ENCODE measurements at regions not wholly inside any gene's neighbourhood (a gene's known extent, or its start where the extent isn't known, plus 50 kb on each side); places are given as distances from the start of the nearest gene placed in this dataset.

DNA sequence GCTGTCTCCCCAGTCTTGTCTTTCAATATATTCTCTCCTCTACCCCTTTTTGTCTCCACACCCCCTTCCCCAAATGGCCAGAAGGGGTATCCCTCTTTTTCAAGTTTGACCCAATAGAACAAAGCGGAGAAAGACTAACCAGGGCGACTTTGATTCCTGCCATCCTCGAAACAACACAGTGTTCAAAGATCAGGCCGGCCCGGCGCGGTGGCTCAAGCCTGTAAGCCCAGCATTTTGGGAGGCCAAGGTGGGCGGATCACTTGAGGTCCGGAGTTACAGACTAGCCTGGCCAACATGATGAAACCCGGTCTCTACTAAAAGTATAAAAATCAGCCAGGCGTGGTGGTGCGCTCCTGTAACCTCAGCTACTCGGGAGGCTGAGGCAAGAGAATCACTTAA, 77.0 kb upstream of the IFNAR2 start:
- DNase-seq (ENCODE audit: low read depth, low spot score) = no peak
- intact Hi-C loops (cut with micrococcal nuclease) = no loop called here
- CTCF ChIA-PET = no interaction called here
- POLR2A ChIA-PET = no interaction called here
- TF ChIP-seq ZFX (IDR thresholded peaks at IDR 0.05) = no peak
- Histone ChIP-seq H2AFZ (ENCODE audit: low read depth, low read length, poor library complexity, severe bottlenecking) (no peak overlapping the region), H3K9me2 (ENCODE audit: insufficient read depth) (no peaks in the 10 kb centered on the region), H3K79me2 (ENCODE audit: insufficient read depth, low read length) (no peaks in the 10 kb centered on the region), H3K4me3 (replicated peaks in 1 of 2; ENCODE audit: low read depth in 1 of 2, low read length in 2 of 2) (no peak overlapping the region), H3K9me3 (ENCODE audit: control insufficient read depth in 1 of 2, insufficient read depth in 1 of 2, low read depth in 1 of 2, low read length in 2 of 2) (no peaks in the 10 kb centered on the region), H3K4me2 (ENCODE audit: low read length) (no peak overlapping the region), H3K4me1 (ENCODE audit: control insufficient read depth in 1 of 2, insufficient read depth in 2 of 2, low read length in 2 of 2) (no peaks in the 10 kb centered on the region), H3K27me3 (ENCODE audit: insufficient read depth, low read length) (peaks cover 23% of the 10 kb centered on the region; the same call in 1 of the 2 replicates), H3K9ac (ENCODE audit: low read length) (no peak overlapping the region), H4K20me1 (ENCODE audit: insufficient read depth) (no peaks in the 10 kb centered on the region), H3K36me3 (ENCODE audit: control insufficient read depth in 1 of 2, insufficient read depth in 2 of 2, low read length in 2 of 2) (no peaks in the 10 kb centered on the region), H3K27ac (ENCODE audit: low read depth, low read length) (no peak overlapping the region)
- RAD21 ChIA-PET (ENCODE audit: low non-redundant PET in 1 of 2, low total read pairs in 2 of 2, uncharacterized antibody in 2 of 2, unreplicated experiment in 2 of 2) = no interaction called here
- no peak for ATAC-seq
- BruUV-seq (replicated peaks) = no TSS peak

DNA sequence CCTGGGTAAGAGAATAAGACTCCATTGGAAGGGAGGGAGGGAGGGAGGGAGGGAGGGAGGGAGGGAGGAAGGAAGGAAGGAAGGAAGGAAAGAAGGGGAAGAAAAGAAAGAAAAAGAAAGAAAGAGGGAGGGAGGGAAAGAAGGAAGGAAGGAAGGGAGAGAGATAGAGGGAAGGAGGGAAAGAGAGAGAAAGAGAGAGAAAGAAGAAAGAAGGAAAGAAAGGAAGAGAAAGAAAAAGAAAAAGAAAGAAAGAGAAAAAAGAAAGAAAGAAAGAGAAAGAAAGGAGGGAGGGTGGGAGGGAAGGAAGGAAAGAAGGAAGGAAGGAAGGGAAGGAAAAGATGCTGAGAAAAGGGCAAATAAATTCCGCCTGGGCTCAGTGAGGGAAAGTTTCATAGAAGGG, 74.7 kb upstream of the IFNAR2 start:
- POLR2A ChIA-PET = no interaction called here
- CTCF ChIA-PET = no interaction called here
- H3K36me3 ChIP-seq (ENCODE audit: control insufficient read depth in 1 of 2, insufficient read depth in 2 of 2, low read length in 2 of 2) = no peaks in the 10 kb centered on the region
- intact Hi-C loops (cut with micrococcal nuclease) = no loop called here
- RAD21 ChIA-PET (ENCODE audit: low non-redundant PET in 1 of 2, low total read pairs in 2 of 2, uncharacterized antibody in 2 of 2, unreplicated experiment in 2 of 2) = no interaction called here
- H3K27ac ChIP-seq (ENCODE audit: low read depth, low read length) = no peak overlapping the region
- H4K20me1 ChIP-seq (ENCODE audit: insufficient read depth) = no peaks in the 10 kb centered on the region
- peaks cover 0 to 15% of the 10 kb centered on the region in 2 experiments; a peak in 1 of 4 replicates for H3K9me3 ChIP-seq (ENCODE audit: control insufficient read depth in 1 of 2, insufficient read depth in 1 of 2, low read depth in 1 of 2, low read length in 2 of 2)
- H2AFZ ChIP-seq (ENCODE audit: low read depth, low read length, poor library complexity, severe bottlenecking) = no peak overlapping the region
- H3K79me2 ChIP-seq (ENCODE audit: insufficient read depth, low read length) = no peaks in the 10 kb centered on the region
- H3K4me1 ChIP-seq (ENCODE audit: control insufficient read depth in 1 of 2, insufficient read depth in 2 of 2, low read length in 2 of 2) = no peaks in the 10 kb centered on the region
- peaks cover 20% of the 10 kb centered on the region; the same call in 1 of the 2 replicates for H3K27me3 ChIP-seq (ENCODE audit: insufficient read depth, low read length)
- no peak for ATAC-seq
- no TSS peak for BruUV-seq (replicated peaks)
- TF ChIP-seq EGR1 (IDR thresholded peaks at IDR 0.05; ENCODE audit: low read depth) (no peak), SRF (IDR thresholded peaks at IDR 0.05; ENCODE audit: low read depth) (no peak), YY1 (IDR thresholded peaks at IDR 0.05; ENCODE audit: extremely low read depth, insufficient replicate concordance, low read depth, low read length) (no peak), FOSL1 (IDR thresholded peaks at IDR 0.05; ENCODE audit: low read depth) (no peak), ZFX (IDR thresholded peaks at IDR 0.05) (no peak), EZH2 (IDR thresholded peaks at IDR 0.05) (no peak), TCF7L2 (IDR thresholded peaks at IDR 0.05; ENCODE audit: borderline replicate concordance, extremely low read depth, insufficient read depth, insufficient read length) (no peak), CBX3 (IDR thresholded peaks at IDR 0.05; ENCODE audit: low read depth) (no peak), ZNF274 (IDR thresholded peaks at IDR 0.05; ENCODE audit: low read depth, low read length) (no peak), SP1 (IDR thresholded peaks at IDR 0.05; ENCODE audit: low read depth) (no peak), CEBPB (IDR thresholded peaks at IDR 0.05; ENCODE audit: low read depth) (no peak), EZH2phosphoT487 (IDR thresholded peaks at IDR 0.05; ENCODE audit: borderline replicate concordance) (no peak), POLR2A (IDR thresholded peaks at IDR 0.05; ENCODE audit: borderline replicate concordance, extremely low read depth, insufficient read depth, insufficient read length) (no peak)
- TF ChIP-seq, protein P1, sequence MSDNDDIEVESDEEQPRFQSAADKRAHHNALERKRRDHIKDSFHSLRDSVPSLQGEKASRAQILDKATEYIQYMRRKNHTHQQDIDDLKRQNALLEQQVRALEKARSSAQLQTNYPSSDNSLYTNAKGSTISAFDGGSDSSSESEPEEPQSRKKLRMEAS (IDR thresholded peaks at IDR 0.05) = no peak
- TF ChIP-seq, protein P2, sequence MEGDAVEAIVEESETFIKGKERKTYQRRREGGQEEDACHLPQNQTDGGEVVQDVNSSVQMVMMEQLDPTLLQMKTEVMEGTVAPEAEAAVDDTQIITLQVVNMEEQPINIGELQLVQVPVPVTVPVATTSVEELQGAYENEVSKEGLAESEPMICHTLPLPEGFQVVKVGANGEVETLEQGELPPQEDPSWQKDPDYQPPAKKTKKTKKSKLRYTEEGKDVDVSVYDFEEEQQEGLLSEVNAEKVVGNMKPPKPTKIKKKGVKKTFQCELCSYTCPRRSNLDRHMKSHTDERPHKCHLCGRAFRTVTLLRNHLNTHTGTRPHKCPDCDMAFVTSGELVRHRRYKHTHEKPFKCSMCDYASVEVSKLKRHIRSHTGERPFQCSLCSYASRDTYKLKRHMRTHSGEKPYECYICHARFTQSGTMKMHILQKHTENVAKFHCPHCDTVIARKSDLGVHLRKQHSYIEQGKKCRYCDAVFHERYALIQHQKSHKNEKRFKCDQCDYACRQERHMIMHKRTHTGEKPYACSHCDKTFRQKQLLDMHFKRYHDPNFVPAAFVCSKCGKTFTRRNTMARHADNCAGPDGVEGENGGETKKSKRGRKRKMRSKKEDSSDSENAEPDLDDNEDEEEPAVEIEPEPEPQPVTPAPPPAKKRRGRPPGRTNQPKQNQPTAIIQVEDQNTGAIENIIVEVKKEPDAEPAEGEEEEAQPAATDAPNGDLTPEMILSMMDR (IDR thresholded peaks at IDR 0.05 in 2 of 3, conservative IDR thresholded peaks at IDR 0.05 in 1 of 3; ENCODE audit: borderline replicate concordance in 1 of 3, insufficient read depth in 1 of 3, low read depth in 2 of 3, low read length in 2 of 3) = no peak
- TF ChIP-seq, protein P3, sequence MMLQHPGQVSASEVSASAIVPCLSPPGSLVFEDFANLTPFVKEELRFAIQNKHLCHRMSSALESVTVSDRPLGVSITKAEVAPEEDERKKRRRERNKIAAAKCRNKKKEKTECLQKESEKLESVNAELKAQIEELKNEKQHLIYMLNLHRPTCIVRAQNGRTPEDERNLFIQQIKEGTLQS (IDR thresholded peaks at IDR 0.05) = no peak
- TF ChIP-seq, protein P4, sequence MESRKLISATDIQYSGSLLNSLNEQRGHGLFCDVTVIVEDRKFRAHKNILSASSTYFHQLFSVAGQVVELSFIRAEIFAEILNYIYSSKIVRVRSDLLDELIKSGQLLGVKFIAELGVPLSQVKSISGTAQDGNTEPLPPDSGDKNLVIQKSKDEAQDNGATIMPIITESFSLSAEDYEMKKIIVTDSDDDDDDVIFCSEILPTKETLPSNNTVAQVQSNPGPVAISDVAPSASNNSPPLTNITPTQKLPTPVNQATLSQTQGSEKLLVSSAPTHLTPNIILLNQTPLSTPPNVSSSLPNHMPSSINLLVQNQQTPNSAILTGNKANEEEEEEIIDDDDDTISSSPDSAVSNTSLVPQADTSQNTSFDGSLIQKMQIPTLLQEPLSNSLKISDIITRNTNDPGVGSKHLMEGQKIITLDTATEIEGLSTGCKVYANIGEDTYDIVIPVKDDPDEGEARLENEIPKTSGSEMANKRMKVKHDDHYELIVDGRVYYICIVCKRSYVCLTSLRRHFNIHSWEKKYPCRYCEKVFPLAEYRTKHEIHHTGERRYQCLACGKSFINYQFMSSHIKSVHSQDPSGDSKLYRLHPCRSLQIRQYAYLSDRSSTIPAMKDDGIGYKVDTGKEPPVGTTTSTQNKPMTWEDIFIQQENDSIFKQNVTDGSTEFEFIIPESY (IDR thresholded peaks at IDR 0.05; ENCODE audit: extremely low read depth, insufficient replicate concordance, low read length) = no peak
- H3K9me2 ChIP-seq (ENCODE audit: insufficient read depth) = no peaks in the 10 kb centered on the region
- H3K4me3 ChIP-seq (replicated peaks in 1 of 2; ENCODE audit: low read depth in 1 of 2, low read length in 2 of 2) = no peak overlapping the region
- H3K4me2 ChIP-seq (ENCODE audit: low read length) = no peak overlapping the region
- DNase-seq (ENCODE audit: low read depth, low spot score) = no peak
- no peak overlapping the region for H3K9ac ChIP-seq (ENCODE audit: low read length)
